T-helper 1 cell (primary cell): ENCODE measurements at regions not wholly inside any gene's neighbourhood (a gene's known extent, or its start where the extent isn't known, plus 50 kb on each side); places are given as distances from the start of the nearest gene placed in this dataset.
"Not testable (repeated sequence)": the region's sequence is repeated elsewhere in the genome, so short reads cannot be mapped to it uniquely, and the experiment has no call there.

ENCODE experiments used
- DNase-seq, 5 donors: peaks; one replicate each; pipeline ENCODE4 v3.0.0-alpha.2; 2012 to 2020

DNA sequence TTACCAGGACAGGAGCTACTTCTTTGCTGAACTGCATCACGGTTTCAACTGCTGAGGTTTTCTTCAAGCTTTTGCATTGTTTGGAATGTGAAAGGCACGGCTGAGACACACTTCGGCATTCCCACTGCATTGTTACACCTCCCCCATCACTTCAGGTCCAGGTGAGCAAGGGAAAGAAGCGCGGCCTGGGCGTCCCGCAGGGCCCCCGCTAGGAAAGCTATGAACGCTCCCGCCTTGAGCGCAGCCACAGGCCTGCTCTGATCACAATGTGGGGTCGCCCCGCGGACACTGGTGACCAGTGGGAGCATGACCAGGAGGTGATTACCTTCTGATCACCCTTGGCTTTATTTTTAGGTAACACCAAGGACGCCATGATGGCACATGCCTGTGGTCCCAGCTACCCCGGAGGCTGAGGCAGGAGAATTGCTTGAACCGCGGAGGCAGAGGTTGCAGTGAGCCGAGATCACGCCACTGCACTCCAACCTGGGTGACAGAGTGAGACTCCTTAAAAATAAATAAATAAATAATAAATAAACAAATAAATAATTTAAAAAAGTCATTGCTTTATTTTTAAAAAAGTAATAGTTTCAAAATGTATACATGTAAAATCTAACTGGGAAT, 82.2 kb upstream of the ANTXRL start:
- DNase-seq: not testable (repeated sequence)

DNA sequence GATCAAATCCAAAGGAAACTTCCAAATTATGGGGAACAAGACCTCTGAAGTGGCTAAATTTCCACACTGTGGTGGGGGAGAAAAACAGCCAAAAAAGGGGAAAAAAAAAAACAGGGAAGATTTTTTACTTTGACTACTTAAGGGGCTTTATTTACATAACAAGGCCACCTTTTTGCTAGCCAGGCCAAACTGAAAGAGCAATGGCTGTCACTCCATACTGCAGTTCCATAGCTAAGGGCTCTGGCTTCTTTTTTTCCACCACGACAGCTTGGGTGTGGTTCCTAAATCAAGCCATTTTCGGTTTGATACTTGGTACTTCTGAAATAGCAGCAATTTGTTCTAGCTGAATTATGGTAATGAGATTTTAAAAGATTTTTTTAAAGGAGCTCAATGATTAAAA, 76.4 kb upstream of the ANTXRL start:
- DNase-seq: not testable (repeated sequence)

DNA sequence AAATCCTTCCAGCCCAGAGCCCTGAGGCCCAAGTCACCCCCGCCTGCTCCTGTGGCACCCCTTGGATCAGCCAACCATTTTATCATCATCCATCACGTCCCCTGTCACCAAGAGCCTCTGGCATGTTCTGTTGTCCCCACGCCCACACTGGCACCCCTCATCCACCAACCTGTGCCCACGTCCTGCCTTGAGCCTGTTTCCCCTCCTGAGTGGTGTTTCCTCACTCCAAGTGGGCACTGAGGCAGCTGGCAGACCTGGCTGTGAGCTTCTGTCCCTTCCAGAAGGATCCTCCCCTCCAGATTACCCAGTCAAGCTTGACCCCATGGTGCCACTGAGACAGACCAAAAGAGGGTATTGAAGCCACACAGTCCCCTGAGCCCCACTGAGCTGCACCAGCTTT, 71.4 kb upstream of the ANTXRL start:
- DNase-seq: no peak

DNA sequence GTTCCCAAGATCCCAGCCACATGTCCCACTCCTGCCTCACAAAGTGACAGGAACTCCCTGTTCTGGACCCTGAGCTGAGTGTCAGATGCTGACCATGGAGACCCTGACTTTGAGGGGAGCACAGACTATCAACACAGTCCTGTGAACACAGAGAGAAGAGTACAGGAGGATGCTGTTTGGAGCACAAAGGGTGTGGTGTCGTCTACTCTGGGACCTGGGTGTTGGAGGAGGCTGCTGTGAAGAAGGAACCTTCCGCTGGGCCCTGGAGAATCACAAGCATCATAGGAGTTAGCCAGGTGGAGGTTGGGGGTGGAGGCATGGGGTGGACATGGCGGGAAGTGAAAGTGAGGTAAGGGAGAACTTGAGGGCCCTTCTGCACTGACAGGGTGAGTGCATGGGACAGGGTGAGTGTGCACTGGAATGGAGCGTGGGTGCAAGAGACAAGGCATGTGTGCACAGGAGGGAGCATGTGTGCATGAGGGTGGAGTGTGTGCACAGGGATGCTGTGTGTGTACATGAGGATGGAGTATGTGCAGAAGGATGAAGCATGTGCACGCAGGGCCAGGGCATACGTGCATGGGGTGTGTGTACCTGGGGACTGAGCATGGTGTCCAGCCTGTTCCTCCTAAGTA, 70.7 kb upstream of the ANTXRL start:
- no peak for DNase-seq

DNA sequence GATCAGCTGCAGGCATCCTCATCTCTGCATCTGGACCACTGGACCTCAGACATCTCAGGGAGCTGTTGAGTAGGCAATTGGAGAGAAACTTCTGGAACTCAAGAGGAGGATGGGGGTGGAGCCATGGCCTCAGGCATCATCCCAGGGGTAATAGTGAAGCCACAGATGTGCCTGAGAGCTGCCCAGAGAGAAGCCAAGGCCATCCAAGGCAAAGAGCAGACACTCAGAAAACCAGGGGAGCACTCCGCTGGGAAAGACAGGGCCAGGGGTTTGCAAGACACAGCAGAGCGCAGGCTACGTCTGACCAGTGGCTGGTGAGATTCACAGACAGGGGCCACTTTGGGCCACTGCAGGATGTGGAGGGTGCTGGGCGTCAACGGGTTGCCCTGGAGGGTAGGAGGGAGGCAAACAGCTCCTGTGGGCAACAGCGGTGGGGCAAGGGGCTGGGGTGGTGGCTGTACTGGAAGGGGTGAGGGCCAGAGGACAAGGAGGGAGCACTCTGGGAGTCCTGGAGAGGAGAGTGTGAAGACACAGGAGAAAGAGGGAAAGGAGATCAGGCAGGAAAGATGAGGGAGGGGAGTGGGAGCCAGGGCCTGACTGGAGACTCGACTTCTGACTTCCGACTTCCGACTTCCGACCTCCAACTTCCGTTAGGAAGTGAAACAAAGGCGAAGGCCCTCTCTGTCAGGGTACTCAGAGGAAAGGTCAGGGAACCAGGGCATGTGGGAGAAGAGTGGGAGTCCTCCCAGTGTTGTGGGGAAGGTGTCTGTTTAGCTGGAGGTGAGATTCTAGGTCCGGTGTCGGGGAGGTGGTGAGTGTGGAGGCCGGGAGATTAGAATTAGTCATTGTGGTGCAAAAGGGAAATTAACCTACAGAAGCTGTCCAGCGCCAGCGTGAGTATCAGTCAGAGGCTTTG, 69.7 kb upstream of the ANTXRL start:
- DNase-seq: no peak

DNA sequence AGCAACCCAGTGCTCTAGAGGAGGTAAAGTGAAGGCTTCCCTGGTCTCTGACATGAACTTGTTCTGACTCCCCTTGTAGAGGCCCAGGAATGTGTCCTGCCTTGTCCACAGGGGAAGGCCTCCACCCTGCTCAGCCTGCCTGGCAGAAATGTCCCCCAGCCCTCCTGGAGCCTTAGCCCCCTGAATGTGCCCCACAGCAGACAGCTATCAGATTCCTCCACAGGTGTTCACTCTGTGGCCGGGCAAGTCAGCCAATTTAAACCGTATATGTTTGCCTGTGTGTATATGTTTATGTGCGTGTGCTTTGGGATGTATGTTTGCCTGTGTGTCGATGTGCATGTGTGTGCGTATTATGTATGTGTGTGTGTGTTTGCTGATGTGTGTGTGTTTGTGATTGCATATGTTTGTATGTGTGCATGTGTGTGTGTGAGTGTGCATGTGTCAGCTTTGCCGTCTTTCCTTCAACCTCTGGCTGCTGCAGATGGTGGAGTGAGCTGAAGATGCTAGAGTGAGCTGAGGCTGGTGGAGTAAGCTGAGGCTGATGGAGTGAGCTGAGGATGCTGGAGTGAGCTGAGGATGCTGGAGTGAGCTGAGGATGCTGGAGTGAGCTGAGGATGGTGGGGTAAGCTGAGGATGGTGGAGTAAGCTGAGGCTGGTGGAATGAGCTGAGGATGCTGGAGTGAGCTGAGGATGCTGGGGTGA, 68.9 kb upstream of the ANTXRL start:
- DNase-seq: no peak

DNA sequence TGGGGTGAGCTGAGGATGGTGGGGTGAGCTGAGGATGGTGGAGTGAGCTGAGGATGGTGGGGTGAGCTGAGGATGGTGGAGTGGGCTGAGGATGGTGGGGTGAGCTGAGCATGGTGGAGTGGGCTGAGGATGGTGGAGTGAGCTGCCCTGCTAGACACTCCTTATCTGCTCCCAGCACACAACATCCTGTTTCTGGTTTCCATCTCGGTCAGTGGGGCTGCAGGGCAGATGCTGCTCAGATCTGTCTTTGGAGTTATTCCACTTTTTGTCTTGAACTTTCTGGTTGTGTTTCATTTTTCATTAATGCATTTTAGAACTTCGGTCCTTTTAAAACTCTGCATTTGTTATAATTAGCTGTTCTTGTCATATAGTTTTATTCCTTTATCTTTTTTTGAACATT, 67.9 kb upstream of the ANTXRL start:
- DNase-seq: no peak

DNA sequence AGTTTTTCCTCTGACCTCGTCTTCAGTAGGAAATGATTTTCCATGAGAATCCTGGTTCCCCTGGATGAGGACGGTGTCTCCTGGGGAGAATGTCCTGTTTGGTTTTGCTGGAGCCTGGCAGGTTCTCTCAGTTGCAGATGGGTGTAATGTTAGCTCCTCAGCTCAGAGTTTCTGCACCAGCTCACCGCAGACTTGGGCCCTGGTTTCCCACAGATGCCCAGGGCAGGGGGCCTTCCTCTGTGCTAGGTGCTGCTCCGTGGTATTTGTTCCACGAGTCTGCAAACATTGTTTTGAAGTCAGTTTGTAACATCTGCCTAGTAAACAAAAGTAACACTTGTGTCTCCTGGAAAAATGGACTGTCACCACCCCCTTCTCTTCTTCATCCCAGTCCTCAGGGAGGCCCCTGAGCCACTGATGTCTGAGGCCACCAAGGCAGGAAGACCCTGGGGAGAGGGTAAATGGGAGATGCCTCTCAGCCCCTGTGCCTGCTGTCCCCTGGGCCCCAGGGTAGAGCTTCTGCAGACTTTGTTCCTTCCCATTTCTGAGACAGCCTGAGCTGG, 67.3 kb upstream of the ANTXRL start:
- DNase-seq: not testable (repeated sequence)

DNA sequence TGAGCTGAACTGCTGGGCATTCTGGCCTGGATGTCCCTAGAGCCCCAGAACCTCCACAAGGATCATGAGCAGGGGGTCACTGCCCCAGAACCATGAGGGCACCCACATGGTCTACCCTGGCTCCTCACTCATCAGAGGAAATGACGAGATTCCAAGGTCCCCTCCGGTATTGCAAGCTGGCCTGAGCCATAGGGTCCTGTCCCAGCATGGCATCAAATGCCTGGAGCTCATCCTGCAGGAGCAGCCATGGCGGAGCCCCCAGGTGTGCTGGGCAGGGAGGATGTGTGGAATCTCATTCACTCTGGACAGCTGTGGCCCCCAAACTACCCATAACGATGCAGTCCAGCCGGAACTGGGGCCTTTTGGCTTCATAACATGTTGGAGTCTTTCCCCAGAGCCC, 66.6 kb upstream of the ANTXRL start:
- no peak for DNase-seq

DNA sequence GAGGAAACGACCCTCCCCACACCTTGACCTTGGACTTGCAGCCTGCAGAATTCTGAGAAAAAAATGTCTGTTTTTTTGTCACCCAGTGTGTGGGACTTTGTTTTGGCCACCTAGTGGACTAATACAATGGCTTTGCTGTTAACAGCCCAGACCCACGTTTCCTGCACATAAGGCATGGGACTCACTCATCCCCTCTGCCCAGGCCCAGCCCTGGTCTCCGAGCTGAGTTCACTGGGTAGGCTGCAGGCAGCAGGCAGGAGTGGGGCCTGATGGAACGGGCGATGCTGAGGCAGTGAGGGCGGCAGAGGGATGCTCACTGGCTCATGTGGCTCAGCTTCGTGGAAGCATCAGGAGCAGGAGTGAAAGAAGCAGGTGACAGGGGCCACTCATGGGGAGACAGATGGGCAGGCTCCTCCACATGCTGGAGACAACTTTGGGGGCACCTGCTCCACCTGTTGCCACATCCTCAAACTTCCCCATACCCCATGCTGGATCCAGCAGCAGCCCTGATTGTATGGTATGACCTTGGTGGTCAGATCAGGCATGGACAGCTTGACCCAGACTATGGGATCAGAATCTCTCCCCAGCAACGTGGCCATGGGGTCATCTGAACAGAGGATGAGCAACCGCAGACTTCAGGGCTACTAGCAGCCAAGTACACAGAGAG, 65.8 kb upstream of the ANTXRL start:
- no peak for DNase-seq

DNA sequence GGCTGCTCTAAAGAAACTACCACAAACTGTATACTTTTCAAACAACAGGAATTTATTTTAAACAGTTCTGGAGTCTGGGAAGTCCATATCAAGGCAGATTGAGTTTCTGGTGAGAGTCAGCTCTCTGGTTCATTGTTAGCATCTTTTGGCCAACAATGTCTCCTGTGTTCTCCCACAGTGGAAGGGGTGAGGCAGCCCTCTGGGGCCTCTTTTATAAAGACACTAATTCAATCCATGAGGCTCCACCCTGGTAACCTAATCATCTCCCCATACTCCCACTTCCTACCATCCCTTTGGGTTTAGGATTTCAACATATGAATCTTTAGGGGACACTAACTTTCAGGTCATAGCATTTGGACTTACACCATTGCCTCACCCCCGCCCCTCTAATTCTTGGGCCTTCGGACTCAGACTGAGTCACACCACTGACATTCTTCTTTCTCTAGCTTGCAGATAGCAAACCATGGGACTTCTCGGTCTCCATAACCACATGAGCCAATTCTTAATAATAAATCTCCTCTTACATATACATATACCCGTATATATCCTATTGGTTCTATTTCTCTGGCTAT, 64.3 kb upstream of the ANTXRL start:
- DNase-seq: no peak

DNA sequence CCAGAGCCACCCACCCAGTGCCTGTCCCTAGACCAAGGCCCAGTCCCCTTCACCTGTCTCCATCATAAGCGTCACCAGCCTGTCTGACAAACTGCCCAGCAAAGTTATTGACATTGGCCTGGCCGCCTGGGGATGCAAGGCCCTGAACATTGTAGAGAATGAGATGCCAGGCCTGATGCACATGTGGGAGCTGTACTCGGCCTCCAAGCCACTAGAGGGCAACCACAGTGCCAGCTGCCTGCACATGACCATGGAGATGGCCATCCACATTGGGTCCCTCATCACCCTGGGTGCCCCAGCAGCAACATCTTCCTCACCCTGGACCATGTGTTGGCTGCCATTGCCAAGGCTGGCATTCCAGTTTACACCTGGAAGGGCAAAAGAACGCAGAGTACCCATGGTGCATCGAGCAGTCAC, 63.7 kb upstream of the ANTXRL start:
- DNase-seq: no peak

DNA sequence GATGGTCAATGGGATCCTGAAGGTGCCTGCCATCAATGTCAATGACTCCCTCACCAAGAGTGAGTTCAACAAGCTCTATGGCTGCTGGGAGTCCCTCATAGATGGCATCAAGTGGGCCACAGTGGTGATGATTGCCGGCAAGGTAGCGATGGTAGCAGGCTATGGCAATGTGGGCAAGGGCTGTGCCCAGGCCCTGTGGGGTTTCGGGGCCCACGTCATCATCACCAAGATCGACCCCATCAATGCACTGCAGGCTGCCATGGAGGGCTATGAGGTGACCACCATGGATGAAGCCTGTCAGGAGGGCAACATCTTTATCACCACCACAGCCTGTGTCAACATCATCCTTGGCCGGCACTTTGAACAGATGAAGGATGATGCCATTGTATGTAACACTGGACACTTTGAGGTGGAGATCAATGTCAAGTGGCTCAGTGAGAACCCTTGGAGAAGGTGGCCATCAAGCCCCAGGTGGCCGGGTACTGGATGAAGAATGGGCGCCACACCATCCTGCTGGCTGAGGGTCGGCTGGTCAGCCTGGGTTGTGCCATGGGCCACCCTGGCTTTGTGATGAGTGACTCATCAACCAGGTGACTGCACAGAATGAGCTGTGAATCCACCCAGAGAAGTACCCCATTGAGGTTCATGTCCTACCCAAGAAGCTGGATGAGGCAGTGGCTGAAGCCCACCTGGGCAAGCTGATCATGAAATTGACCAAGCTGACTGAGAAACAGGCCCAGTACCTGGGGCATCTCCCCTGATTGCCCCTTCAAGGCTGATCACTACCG, 63.0 kb upstream of the ANTXRL start:
- no peak for DNase-seq

DNA sequence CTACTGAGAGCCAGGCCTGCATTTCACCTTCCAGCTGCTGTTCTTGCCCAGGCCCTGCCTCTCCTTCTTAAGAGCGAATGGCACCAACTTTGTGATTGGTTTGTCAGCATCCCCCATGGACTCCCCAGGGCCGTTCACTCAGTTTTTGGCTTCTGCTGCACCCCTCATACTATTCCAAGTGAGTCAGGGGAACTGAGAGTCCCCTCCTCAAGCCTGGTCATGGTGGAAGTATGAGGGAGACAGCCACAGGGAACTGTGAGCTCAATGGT, 62.4 kb upstream of the ANTXRL start:
- DNase-seq: no peak

DNA sequence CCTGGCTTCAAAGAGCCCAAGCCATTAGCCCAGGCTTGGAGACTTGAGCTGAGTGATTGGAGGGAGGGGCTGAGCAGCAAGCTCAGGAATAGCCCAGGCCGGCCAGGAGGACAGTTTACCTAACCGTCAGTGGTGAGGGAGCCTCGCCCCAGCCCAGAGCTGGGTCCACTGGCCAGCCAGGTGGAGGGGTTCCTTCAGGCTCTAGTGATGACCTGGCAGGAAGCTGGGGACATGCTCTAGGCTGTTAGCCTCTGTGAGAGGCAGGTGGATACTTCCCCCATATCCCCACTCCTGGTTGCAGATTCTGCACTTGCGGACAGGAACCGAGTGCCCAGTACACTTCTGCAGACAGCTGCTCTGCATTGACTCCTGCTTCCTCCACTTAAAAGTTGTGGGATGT, 61.2 kb upstream of the ANTXRL start:
- no peak for DNase-seq

DNA sequence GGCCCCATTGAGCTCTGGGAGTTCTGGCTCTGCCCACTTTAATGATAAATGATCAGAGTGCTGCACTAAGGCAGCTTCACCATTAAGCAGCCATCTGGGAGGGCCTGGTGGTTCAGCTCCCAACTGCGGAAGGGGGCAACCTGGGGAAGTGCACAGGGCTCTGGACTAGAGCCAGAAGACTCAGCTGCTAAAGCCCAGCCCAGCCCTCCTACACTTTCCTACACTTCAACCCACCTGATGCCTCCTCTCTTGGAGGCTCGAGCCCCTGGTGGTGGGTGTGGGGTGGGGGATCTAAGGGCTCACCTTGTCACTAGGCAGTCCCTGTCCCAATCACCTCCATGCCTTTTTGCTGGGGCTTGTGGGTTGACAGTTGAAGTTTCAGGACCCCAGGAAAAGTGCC, 60.6 kb upstream of the ANTXRL start:
- DNase-seq: no peak

DNA sequence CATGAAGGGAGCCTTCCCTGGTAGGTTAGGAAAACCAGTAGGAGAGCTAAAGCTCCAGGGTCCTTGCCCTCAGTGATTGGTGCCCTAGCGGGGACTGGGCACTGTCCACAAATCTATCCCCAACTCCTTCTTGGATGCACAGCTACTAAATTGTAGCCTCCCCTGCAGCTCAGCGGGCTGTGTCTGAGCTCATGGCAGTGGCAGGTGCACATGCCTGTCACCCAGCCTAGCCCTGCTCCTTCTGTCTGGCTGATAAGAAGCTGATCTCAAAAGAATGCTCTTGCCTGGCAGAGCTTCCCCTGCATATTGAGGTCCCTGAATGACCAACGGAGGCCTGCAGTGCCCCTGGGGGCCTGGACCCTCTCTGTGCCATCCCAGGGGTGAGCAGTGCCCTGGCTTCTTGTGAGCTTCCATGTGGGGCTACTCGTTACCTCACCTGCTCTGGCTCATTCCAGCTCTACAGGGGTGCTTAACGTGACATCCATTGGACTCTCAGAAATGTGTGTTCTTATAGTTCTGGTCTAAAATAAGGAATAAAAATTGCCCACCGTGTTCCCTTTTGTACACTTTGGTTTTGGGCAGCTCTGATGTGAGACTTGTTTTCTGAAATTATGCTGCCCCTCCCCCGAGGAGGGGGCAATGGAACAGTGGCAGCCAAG, 59.8 kb upstream of the ANTXRL start:
- DNase-seq: no peak

DNA sequence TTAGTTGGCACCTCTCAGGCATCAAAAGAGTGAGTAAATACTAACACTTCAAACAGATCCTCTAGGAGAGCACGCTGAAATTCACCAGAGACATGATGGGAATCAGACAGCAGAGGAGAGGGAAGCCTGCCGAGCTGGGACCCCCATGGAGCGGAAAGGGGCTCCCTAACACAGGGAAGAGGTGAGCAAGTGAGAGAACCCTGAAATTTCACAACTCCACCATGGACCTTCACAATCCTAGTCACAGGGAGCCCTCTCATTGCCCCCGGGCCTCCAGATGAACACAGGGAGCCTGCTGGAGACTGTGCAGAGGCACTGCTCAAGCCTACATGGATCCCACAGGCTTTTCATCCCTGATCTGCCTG, 59.2 kb upstream of the ANTXRL start:
- no peak for DNase-seq

DNA sequence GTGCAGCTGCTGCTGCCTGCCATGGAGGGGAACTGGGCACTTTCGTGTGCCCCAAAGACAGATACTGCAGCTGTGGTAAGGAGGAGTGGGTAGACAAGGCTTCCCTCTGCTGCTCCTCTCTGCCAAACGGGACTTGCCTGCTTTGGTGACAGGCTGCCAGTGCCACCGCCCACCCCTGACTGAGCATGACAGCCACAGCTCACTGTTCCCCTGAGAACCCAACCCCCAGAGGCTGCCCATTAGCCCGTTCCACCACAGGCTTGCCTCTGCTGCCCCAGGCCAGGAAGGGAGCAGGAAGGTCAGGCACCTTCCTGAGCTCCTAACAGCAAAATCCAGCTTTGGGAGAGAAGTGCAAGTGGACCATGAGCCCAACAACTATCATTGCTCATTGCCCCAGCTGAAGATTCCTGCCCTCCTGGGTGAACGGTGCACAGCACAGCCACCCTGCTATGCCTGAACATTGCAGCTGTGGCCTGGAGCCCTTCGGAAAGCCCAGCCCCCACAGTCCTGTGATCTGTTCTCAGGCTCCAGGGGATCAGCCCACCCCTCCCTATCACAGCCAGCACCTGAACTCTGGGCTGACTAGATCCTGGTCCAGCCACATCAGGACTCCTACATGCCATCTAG, 58.7 kb upstream of the ANTXRL start:
- no peak for DNase-seq

DNA sequence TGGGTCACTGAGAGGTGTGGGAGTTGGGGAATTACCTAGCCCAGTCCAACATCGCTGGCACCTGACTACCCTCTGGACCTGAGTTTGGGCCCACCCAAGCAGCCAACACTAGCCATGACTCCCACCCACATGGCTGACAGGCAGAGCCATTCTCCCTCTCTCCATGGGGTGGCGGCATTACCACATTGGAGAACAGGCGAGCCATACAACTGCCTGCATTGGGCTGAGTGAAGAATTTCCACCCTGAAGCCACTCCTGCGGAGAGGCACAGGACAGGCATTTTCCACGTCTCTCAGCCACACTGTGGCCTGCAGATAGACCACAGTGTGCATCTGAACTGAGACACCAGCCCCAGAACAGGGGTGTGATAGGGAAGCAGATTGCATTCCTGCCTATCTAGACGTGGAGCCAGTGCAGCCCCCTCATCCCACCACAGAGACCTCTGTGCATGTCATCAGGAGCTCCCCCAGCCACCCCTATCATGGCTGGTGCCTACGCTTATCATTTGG, 58.2 kb upstream of the ANTXRL start:
- DNase-seq: peak in 4 of 5 donors; percentile 23 to 40 (median 32)
